WTC11 (cell line): ENCODE measurements at regions not wholly inside any gene's neighbourhood (a gene's known extent, or its start where the extent isn't known, plus 50 kb on each side); places are given as distances from the start of the nearest gene placed in this dataset.
"Not testable (repeated sequence)": the region's sequence is repeated elsewhere in the genome, so short reads cannot be mapped to it uniquely, and the experiment has no call there.

Source experiments
- CTCF ChIP-seq: fragments of 200-600 bp; IDR thresholded peaks from 2 replicates; pipeline ENCODE4 v1.8.0; 2022; ENCODE audit warnings: antibody characterized with exemption
- ESRRA ChIP-seq: sonication (generic); formaldehyde crosslinking; IDR thresholded peaks from 2 replicates; pipeline ENCODE4 v1.8.1; 2022; ENCODE audit warnings: mild to moderate bottlenecking, missing genetic modification reagents, borderline replicate concordance
- TF ChIP-seq, protein P1 (sequence below): sonication (generic); formaldehyde crosslinking; IDR thresholded peaks from 2 replicates; pipeline ENCODE4 v1.8.0; 2022; ENCODE audit warnings: mild to moderate bottlenecking, missing genetic modification reagents

DNA sequence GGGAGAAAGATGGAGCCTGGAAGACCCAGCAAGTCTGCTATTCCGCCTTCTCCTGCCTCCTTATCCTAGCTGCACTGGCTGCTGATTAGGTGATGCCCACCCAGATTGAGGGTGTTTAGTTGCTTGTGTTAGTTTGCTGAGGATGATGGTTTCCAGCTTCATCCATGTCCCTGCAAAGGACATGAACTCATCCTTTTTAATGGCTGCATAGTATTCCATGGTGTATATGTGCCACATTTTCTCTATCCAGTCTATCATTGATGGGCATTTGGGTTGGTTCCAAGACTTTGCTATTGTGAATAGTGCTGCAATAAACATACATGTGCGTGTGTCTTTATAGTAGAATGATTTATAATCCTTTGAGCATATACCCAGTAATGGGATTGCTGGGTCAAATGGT lies 131.7 kb downstream of the KCNA5 start:
- TF ChIP-seq CTCF; ESRRA (CRISPR knock-in tag): not testable (repeated sequence)
- TF ChIP-seq, protein P1, sequence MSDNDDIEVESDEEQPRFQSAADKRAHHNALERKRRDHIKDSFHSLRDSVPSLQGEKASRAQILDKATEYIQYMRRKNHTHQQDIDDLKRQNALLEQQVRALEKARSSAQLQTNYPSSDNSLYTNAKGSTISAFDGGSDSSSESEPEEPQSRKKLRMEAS = not testable (repeated sequence)
